Pancreas (tissue), 10 donors: ENCODE measurements at regions not wholly inside any gene's neighbourhood (a gene's known extent, or its start where the extent isn't known, plus 50 kb on each side); places are given as distances from the start of the nearest gene placed in this dataset.

Source experiments
- ATAC-seq, 4 donors: fragments of 200-7000 bp; cut with Tn5 transposase; one replicate each; pipeline versions ENCODE4 v1.8.0 to v1.9.1; 2020; ENCODE audit warnings: mild to moderate bottlenecking in 4 of 4, moderate library complexity in 4 of 4
- DNase-seq, 6 donors: peaks; one replicate each; pipeline ENCODE4 v3.0.0-alpha.2; 2020
- FAIRE-seq: peaks from 2 replicates; lab custom pipeline; 2012; peaks lifted over from hg19 to GRCh38; lab: Jason Lieb, UNC
- H3K27ac ChIP-seq, 4 donors: fragments of 200-600 bp; sonication (generic); 1 replicate in 3 of 4; 2 replicates in 1 of 4; pipeline versions ENCODE4 v1.5.0 to v1.8.0; 2020
- H3K27me3 ChIP-seq, 4 donors: fragments of 200-600 bp; one replicate each; pipeline ENCODE4 v1.8.0; 2021
- H3K36me3 ChIP-seq, 3 donors: fragments of 200-600 bp; sonication (generic) in 1 of 3; one replicate each; pipeline versions ENCODE4 v1.5.0 to v1.8.0; 2020 to 2021
- H3K4me1 ChIP-seq, 3 donors: fragments of 200-600 bp; one replicate each; pipeline ENCODE4 v1.8.0; 2021
- H3K4me3 ChIP-seq, 4 donors: fragments of 200-600 bp; sonication (generic) in 2 of 4; one replicate each; pipeline versions ENCODE4 v1.5.0 to v1.8.0; 2020 to 2021
- H3K9me3 ChIP-seq, 4 donors: fragments of 200-600 bp; one replicate each; pipeline ENCODE4 v1.8.0; 2021
- WGBS, 2 donors: extraction: QIAGEN DNeasy Blood & Tissue Kit; methylation state at CpG; one replicate each; pipeline ENCODE4 v1.1.7; 2013; 5-methylcytosine and 5-hydroxymethylcytosine counted together
- intact Hi-C, 3 donors: fragments of 100-400 bp; cut with DNase I; formaldehyde crosslinking; loops; one replicate each; pipeline versions ENCODE4 v1.11.1 to v1.14.2; 2022
- TF ChIP-seq, protein P1 (sequence below), 4 donors: fragments of 200-600 bp; sonication (generic) in 3 of 4; IDR thresholded peaks; one replicate each; pipeline versions ENCODE4 v1.5.0 to v1.8.0; 2021; ENCODE audit warnings: antibody characterized with exemption in 4 of 4
- donor health status: healthy with polysubstance abuse.
- donor health status: DM: no; HTN: no; CAD: no; lungs with moderate emphysema.
- donor health status: DM: no; HTN: no; CAD: no.
- donor health status: control.
- donor health status: control.
- donor health status: Bipolar disorder and iron deficiency.
- donor health status: DM: yes; HTN: yes; CAD: no.
- donor health status: DM: no; HTN: no; CAD: no.
- donor health status: DM: no; HTN: no; CAD: no.
- donor health status: DM: yes; HTN: yes; CAD: no.

- Histone ChIP-seq H3K27ac (no peak overlapping the region), H3K27me3 (no peaks in the 10 kb centered on the region), H3K4me3 (no peak overlapping the region), H3K4me1 (no peaks in the 10 kb centered on the region), H3K36me3 (no peaks in the 10 kb centered on the region), H3K9me3 (no peaks in the 10 kb centered on the region)
- DNase-seq (no peak), ATAC-seq (no peak), FAIRE-seq (no peak)
- intact Hi-C loops: no loop called here
- TF ChIP-seq, protein P1, sequence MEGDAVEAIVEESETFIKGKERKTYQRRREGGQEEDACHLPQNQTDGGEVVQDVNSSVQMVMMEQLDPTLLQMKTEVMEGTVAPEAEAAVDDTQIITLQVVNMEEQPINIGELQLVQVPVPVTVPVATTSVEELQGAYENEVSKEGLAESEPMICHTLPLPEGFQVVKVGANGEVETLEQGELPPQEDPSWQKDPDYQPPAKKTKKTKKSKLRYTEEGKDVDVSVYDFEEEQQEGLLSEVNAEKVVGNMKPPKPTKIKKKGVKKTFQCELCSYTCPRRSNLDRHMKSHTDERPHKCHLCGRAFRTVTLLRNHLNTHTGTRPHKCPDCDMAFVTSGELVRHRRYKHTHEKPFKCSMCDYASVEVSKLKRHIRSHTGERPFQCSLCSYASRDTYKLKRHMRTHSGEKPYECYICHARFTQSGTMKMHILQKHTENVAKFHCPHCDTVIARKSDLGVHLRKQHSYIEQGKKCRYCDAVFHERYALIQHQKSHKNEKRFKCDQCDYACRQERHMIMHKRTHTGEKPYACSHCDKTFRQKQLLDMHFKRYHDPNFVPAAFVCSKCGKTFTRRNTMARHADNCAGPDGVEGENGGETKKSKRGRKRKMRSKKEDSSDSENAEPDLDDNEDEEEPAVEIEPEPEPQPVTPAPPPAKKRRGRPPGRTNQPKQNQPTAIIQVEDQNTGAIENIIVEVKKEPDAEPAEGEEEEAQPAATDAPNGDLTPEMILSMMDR (IDR thresholded peaks at IDR 0.05): no peak
These were observed 138.5 kb downstream of the RBM26 start for GRCh38 chr13:79267560-79267959.

DNA sequence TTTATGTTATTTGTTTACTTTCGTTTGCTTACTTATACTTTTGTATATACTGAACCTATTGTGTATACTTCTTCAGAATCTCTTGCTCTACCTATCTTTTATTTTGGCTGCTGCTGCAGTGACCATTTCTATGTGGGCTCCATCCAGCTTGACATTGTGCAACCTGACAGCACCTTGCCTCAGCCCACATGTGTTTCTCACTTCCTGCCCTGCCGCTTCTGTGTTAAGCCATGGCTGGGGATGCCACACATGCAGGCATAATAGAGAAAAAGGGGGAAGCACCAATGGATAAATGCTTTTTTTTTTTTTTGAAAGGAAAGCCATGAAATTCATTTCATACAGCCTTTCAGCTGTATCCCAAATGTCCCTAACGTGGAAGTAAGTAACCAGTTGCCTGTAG lies 147.6 kb downstream of the RBM26 start:
- ATAC-seq: no peak
- 43 to 56% methylated on average over 3 of the region's 3 CpGs for WGBS, 2 donors
- FAIRE-seq: no peak
- Histone ChIP-seq H3K27me3 (no peaks in the 10 kb centered on the region), H3K36me3 (no peaks in the 10 kb centered on the region), H3K9me3 (no peaks in the 10 kb centered on the region), H3K27ac (no peak overlapping the region), H3K4me1 (no peaks in the 10 kb centered on the region), H3K4me3 (no peak overlapping the region)
- TF ChIP-seq, protein P1 (IDR thresholded peaks at IDR 0.05): no peak
- intact Hi-C loops: no loop called here
- DNase-seq: no peak

DNA sequence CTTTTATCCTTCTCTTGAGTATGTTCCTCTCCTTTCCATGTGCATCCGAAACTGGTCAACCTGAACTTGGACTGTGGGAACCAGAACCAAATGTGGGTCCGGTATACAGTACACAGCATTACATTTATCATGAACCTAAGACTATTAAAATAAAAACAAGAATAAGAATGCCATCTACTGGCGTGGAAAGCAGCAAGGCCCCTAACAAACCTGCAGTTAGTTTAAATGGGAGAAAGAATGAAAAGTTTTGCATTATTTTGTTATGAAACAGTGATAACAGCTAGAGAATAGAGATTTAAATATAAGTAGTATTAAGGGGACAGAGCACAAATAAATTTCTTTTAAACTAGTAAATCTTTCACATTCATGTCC lies 159.5 kb downstream of the RBM26 start:
- intact Hi-C loops: no loop called here
- ATAC-seq: no peak
- H3K4me1 ChIP-seq: no peaks in the 10 kb centered on the region
- FAIRE-seq: no peak
- H3K4me3 ChIP-seq: no peak overlapping the region
- no peak overlapping the region for H3K27ac ChIP-seq
- H3K27me3 ChIP-seq: peaks cover 0 to 9% (median 0%) of the 10 kb centered on the region in 4 donors
- TF ChIP-seq, protein P1 (IDR thresholded peaks at IDR 0.05): no peak
- no peaks in the 10 kb centered on the region for H3K36me3 ChIP-seq
- DNase-seq: no peak
- H3K9me3 ChIP-seq: no peaks in the 10 kb centered on the region
- 57 to 64% methylated on average over 3 of the region's 3 CpGs for WGBS, 2 donors

GRCh38 chr13:79245937-79246577 lies 160.0 kb downstream of the RBM26 start:
- H3K4me1 ChIP-seq: no peaks in the 10 kb centered on the region
- no peak for FAIRE-seq
- H3K27me3 ChIP-seq: peaks cover 0 to 9% (median 0%) of the 10 kb centered on the region in 4 donors
- no peak overlapping the region for H3K27ac ChIP-seq
- DNase-seq: no peak
- intact Hi-C loops: no loop called here
- H3K4me3 ChIP-seq: no peak overlapping the region
- no peaks in the 10 kb centered on the region for H3K36me3 ChIP-seq
- H3K9me3 ChIP-seq: no peaks in the 10 kb centered on the region
- TF ChIP-seq, protein P1 (IDR thresholded peaks at IDR 0.05): no peak
- ATAC-seq: no peak
- 43 to 52% methylated on average over 8 of the region's 8 CpGs for WGBS, 2 donors

DNA sequence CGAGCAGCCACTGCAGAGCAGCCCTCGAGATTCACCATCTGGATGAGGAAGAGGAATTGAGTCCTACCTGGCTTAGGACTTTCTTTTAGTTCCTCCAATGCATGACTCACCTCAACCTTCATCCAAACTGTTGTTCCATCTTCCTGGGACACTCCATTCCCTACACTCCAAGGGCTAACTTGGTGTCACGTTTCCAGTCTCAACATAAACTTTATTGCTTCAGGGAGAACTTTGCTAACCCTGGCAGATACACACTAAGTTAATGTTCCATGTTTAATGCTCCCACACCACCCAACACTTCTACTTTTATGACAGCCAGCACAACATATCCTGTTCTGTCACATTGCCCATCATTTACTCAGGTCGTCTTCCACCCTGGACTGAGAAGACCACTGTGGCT lies 164.4 kb downstream of the RBM26 start:
- no peak overlapping the region for H3K4me3 ChIP-seq
- TF ChIP-seq, protein P1 (IDR thresholded peaks at IDR 0.05): no peak
- H3K27me3 ChIP-seq: no peaks in the 10 kb centered on the region
- H3K27ac ChIP-seq: no peak overlapping the region
- DNase-seq (no peak), ATAC-seq (no peak), FAIRE-seq (no peak)
- H3K4me1 ChIP-seq: no peaks in the 10 kb centered on the region
- no peaks in the 10 kb centered on the region for H3K9me3 ChIP-seq
- no peaks in the 10 kb centered on the region for H3K36me3 ChIP-seq
- WGBS, 2 donors: 29 to 33% methylated on average over 4 of the region's 4 CpGs
- intact Hi-C loops: no loop called here
